ENCODE measurements at regions not wholly inside any gene's neighbourhood (a gene's known extent, or its start where the extent isn't known, plus 50 kb on each side); places are given as distances from the start of the nearest gene placed in this dataset.

- no peaks in the 10 kb centered on the region for H3K4me1 ChIP-seq (ENCODE audit: control insufficient read depth, low read length)
- no peaks in the 10 kb centered on the region for H3K9me2 ChIP-seq (replicated peaks; ENCODE audit: control insufficient read depth, low read length)
- H3K4me2 ChIP-seq (ENCODE audit: low read length), result no peak overlapping the region
- H4K20me1 ChIP-seq (ENCODE audit: control insufficient read depth, insufficient read depth, low read depth, low read length), result no peaks in the 10 kb centered on the region
- H3F3A ChIP-seq (ENCODE audit: control insufficient read depth, insufficient read depth), result no peaks in the 10 kb centered on the region
- TF ChIP-seq EZH2phosphoT487 (IDR thresholded peaks at IDR 0.05; ENCODE audit: borderline replicate concordance, low read length), result no peak
- no peak for TF ChIP-seq CTCF (IDR thresholded peaks at IDR 0.05; ENCODE audit: low read depth, low read length, poor library complexity, severe bottlenecking)
- H3K27ac ChIP-seq (ENCODE audit: low read depth, low read length), result no peak overlapping the region
- H3K4me3 ChIP-seq (ENCODE audit: low read length), result no peak overlapping the region
- H3K79me2 ChIP-seq (ENCODE audit: control insufficient read depth, low read length), result no peaks in the 10 kb centered on the region
- no peaks in the 10 kb centered on the region for H3K27me3 ChIP-seq (ENCODE audit: control insufficient read depth, low read length)
- H3K36me3 ChIP-seq (ENCODE audit: control insufficient read depth, low read length), result no peaks in the 10 kb centered on the region
- no peaks in the 10 kb centered on the region for H3K9me3 ChIP-seq (ENCODE audit: control insufficient read depth, insufficient read depth, low read length)
Measured at GRCh38 chr6:21710216-21710615, 116.7 kb downstream of the SOX4 start.

DNA sequence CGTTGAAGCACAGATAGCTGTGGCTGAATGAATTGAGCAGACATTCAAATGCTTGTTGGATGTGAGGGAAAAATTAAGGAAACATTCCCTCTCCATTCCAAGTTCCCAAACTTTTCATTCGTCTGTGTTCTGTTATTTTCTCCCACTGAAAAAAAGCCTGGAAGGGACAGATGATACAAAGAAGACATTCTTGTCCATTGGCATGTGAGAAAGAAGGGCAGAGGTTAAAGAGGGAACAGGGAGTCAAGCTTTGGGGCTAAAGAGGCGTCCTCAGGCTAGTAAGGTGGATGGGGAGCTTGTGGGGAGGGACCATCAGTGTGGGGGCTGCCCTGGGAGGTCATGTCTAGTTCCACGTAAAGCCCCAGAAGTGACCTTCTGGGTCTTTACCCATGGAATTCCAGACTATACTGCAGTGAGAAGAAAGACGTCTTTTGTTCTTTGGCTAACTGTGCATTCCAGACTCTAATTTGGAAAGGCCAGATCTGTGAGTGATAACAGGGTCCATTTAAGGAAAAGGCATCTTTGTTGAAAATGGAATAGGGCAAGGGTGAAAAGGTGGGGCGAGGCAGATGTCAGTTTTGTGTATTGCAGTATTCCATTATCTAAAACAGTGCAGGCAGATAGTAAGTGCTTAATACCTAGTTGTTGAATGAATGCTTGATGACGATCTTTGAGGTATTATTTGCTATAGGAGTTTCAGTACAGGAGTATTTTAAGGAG is 117.5 kb downstream of the SOX4 start:
- H3K4me1 ChIP-seq (ENCODE audit: control insufficient read depth, low read length), result no peaks in the 10 kb centered on the region
- no peaks in the 10 kb centered on the region for H3K9me2 ChIP-seq (replicated peaks; ENCODE audit: control insufficient read depth, low read length)
- no peaks in the 10 kb centered on the region for H3K9me3 ChIP-seq (ENCODE audit: control insufficient read depth, insufficient read depth, low read length)
- no peak overlapping the region for H3K27ac ChIP-seq (ENCODE audit: low read depth, low read length)
- no peaks in the 10 kb centered on the region for H3K79me2 ChIP-seq (ENCODE audit: control insufficient read depth, low read length)
- H3K4me3 ChIP-seq (ENCODE audit: low read length), result no peak overlapping the region
- H3F3A ChIP-seq (ENCODE audit: control insufficient read depth, insufficient read depth), result no peaks in the 10 kb centered on the region
- no peak overlapping the region for H3K4me2 ChIP-seq (ENCODE audit: low read length)
- no peaks in the 10 kb centered on the region for H3K36me3 ChIP-seq (ENCODE audit: control insufficient read depth, low read length)
- H4K20me1 ChIP-seq (ENCODE audit: control insufficient read depth, insufficient read depth, low read depth, low read length), result no peaks in the 10 kb centered on the region
- no peak for TF ChIP-seq EZH2phosphoT487 (IDR thresholded peaks at IDR 0.05; ENCODE audit: borderline replicate concordance, low read length)
- no peak for TF ChIP-seq CTCF (IDR thresholded peaks at IDR 0.05; ENCODE audit: low read depth, low read length, poor library complexity, severe bottlenecking)
- H3K27me3 ChIP-seq (ENCODE audit: control insufficient read depth, low read length), result no peaks in the 10 kb centered on the region

GRCh38 chr6:21712213-21712612 is 118.7 kb downstream of the SOX4 start:
- Histone ChIP-seq H3K9me3 (ENCODE audit: control insufficient read depth, insufficient read depth, low read length) (no peaks in the 10 kb centered on the region), H3K79me2 (ENCODE audit: control insufficient read depth, low read length) (no peaks in the 10 kb centered on the region), H3K9me2 (replicated peaks; ENCODE audit: control insufficient read depth, low read length) (no peaks in the 10 kb centered on the region), H3F3A (ENCODE audit: control insufficient read depth, insufficient read depth) (no peaks in the 10 kb centered on the region), H3K27ac (ENCODE audit: low read depth, low read length) (no peak overlapping the region), H3K4me3 (ENCODE audit: low read length) (no peak overlapping the region), H4K20me1 (ENCODE audit: control insufficient read depth, insufficient read depth, low read depth, low read length) (no peaks in the 10 kb centered on the region), H3K4me2 (ENCODE audit: low read length) (no peak overlapping the region), H3K4me1 (ENCODE audit: control insufficient read depth, low read length) (no peaks in the 10 kb centered on the region), H3K27me3 (ENCODE audit: control insufficient read depth, low read length) (no peaks in the 10 kb centered on the region), H3K36me3 (ENCODE audit: control insufficient read depth, low read length) (no peaks in the 10 kb centered on the region)
- no peak for TF ChIP-seq EZH2phosphoT487 (IDR thresholded peaks at IDR 0.05; ENCODE audit: borderline replicate concordance, low read length)
- no peak for TF ChIP-seq CTCF (IDR thresholded peaks at IDR 0.05; ENCODE audit: low read depth, low read length, poor library complexity, severe bottlenecking)

All from DOHH2 (cell line).